ENCODE measurements at regions not wholly inside any gene's neighbourhood (a gene's known extent, or its start where the extent isn't known, plus 50 kb on each side); places are given as distances from the start of the nearest gene placed in this dataset.

DNA sequence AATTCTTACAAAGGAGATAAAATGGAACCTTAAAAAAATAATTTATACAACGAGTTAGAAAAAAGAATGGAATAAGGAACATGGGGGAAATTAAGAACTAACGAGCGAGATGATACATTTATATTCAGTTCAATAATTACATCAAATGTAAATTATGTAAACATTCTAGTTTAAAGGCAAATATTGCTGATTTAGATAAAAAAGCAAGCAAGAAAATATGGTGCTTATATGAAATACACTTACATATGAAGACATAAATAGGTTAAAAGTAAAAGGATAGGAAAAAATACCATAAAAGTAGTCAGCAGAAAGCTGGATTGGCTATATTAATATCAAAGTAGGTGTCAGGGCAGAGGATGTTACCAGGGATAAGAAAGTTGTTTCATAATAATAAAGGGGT is 127.0 kb upstream of the AHR start:
- Mint-ChIP-seq H3K9me3 (no peaks in the 10 kb centered on the region), H3K4me3 (no peak overlapping the region), H3K27ac (no peak overlapping the region), H3K4me1 (ENCODE audit: unreplicated experiment) (no peaks in the 10 kb centered on the region), H3K27me3 (peaks cover 3% of the 10 kb centered on the region), H3K36me3 (no peaks in the 10 kb centered on the region)
- DNase-seq (ENCODE audit: extremely low spot score, unreplicated experiment) = no peak
- TF ChIP-seq, protein P1, sequence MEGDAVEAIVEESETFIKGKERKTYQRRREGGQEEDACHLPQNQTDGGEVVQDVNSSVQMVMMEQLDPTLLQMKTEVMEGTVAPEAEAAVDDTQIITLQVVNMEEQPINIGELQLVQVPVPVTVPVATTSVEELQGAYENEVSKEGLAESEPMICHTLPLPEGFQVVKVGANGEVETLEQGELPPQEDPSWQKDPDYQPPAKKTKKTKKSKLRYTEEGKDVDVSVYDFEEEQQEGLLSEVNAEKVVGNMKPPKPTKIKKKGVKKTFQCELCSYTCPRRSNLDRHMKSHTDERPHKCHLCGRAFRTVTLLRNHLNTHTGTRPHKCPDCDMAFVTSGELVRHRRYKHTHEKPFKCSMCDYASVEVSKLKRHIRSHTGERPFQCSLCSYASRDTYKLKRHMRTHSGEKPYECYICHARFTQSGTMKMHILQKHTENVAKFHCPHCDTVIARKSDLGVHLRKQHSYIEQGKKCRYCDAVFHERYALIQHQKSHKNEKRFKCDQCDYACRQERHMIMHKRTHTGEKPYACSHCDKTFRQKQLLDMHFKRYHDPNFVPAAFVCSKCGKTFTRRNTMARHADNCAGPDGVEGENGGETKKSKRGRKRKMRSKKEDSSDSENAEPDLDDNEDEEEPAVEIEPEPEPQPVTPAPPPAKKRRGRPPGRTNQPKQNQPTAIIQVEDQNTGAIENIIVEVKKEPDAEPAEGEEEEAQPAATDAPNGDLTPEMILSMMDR (conservative IDR thresholded peaks at IDR 0.05) = no peak

DNA sequence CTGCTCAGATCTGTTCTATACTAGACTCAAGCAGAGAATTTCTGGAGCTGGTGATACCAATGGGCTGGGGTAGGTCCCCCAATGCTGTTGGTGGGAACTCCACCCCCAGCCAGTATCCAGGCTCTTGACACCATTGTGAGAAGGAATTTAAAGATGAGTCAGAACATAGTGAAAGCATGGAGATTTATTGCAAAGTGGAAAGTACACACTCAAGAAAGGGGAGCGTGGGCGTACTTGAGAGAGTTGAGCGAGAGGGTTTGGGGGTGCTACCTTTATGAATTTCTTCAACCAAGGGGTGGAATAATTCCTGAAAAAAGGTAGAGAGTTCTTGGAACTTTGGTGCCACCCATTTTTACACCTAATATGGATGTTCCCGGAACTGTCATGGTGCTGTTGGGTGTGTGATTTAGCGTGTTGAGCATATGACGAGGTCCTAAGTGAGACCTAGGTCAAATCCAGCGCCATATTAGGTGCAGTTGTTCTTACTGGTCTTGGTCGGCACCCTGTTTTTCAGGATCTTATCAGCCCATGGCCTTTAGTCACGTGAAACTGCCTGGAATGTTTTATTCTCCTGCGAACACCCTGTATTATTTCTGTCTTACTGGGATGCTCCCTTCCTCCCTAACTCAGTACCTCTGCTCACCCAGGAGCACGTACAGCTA is 122.0 kb upstream of the AHR start:
- Mint-ChIP-seq H3K4me3 (no peak overlapping the region), H3K9me3 (no peaks in the 10 kb centered on the region), H3K4me1 (ENCODE audit: unreplicated experiment) (no peaks in the 10 kb centered on the region), H3K36me3 (no peaks in the 10 kb centered on the region), H3K27me3 (peaks cover 3% of the 10 kb centered on the region), H3K27ac (no peak overlapping the region)
- no peak for DNase-seq (ENCODE audit: extremely low spot score, unreplicated experiment)
- TF ChIP-seq, protein P1 (conservative IDR thresholded peaks at IDR 0.05) = no peak

DNA sequence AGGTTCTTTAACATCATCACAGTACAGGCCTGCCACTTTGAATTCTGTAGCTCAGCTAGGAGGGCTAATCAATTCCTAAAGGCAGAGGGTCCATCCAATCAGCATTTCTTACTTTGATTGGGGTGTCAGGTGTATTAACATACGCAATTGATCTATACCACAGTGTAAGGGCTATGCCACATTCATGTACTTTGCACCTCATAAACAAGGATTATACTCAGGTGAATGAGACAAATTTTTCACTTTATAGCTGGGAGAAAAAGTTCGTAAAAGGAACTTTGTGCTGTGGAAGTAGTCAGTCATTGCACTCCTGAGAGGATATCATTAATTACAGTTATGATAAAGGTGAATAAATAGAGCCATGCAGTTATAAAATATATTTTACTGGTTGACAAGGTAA is 119.9 kb upstream of the AHR start:
- peaks cover 3% of the 10 kb centered on the region for H3K36me3 Mint-ChIP-seq
- H3K4me1 Mint-ChIP-seq (ENCODE audit: unreplicated experiment) = no peaks in the 10 kb centered on the region
- TF ChIP-seq, protein P1 (conservative IDR thresholded peaks at IDR 0.05) = no peak
- no peak overlapping the region for H3K27ac Mint-ChIP-seq
- DNase-seq (ENCODE audit: extremely low spot score, unreplicated experiment) = no peak
- peaks cover 6% of the 10 kb centered on the region for H3K27me3 Mint-ChIP-seq
- no peak overlapping the region for H3K4me3 Mint-ChIP-seq
- H3K9me3 Mint-ChIP-seq = no peaks in the 10 kb centered on the region

DNA sequence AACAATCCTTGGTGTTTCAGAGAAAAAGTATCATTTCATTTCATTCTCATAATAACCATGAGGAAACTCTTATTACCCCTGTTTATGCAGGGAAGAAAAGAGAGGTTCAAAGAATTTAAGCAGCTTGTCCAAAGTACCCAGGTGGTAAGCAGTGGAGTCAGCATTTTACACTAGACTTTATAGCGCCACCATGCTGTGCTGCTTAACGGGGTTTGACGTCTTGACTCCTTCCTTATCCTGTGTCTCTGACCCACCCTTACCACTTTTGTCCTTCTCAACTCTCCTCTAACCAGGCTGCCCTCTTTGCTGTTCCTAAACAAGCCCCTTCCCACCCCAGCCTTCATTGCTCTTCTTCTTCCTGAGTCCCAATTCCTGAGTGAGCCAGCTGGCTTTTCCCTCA is 117.0 kb upstream of the AHR start:
- Mint-ChIP-seq H3K27me3 (peaks cover 3% of the 10 kb centered on the region), H3K4me3 (no peak overlapping the region), H3K9me3 (no peaks in the 10 kb centered on the region), H3K27ac (no peak overlapping the region), H3K36me3 (peaks cover 3% of the 10 kb centered on the region), H3K4me1 (ENCODE audit: unreplicated experiment) (no peaks in the 10 kb centered on the region)
- no peak for DNase-seq (ENCODE audit: extremely low spot score, unreplicated experiment)
- TF ChIP-seq, protein P1 (conservative IDR thresholded peaks at IDR 0.05) = no peak

DNA sequence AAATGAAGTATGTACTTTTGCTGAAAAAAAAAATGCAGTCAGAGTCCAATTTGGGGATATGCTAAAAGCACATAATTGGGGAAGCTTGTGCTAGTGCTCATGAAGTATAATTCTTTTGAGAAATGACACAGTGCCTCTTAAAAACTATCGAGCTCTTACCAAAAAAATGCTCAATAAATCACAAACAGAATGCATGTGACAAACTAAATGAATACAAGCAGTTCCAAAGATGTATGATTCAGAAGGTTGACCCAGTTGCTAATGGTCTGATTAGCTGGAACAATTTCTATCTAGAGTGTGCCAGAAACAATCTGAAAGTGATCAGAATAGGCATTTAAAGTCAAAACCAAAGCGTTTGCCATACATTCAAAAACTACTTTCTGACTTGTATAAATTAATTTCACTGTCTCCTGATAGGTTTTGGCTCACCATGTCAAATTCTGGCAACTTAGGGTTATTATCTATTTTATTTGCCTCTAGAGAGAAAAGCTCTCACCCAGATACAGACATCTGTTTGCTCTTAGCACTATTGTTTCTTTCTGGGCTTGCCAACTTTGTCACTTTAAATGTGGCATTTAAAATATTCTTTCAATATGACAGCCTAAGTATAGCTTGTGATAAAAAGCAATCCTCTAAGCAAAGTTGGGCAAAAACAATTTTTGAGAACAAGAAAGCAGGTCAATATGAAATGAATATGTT is 114.7 kb upstream of the AHR start:
- Mint-ChIP-seq H3K4me1 (ENCODE audit: unreplicated experiment) (no peaks in the 10 kb centered on the region), H3K27ac (no peak overlapping the region), H3K4me3 (no peak overlapping the region), H3K9me3 (no peaks in the 10 kb centered on the region), H3K36me3 (peaks cover 3% of the 10 kb centered on the region), H3K27me3 (peaks cover 3% of the 10 kb centered on the region)
- DNase-seq (ENCODE audit: extremely low spot score, unreplicated experiment) = no peak
- TF ChIP-seq, protein P1 (conservative IDR thresholded peaks at IDR 0.05) = no peak
